Endothelial cell (in vitro differentiated cells): ENCODE measurements at regions not wholly inside any gene's neighbourhood (a gene's known extent, or its start where the extent isn't known, plus 50 kb on each side); places are given as distances from the start of the nearest gene placed in this dataset.

Experiments used
- DNase-seq: peaks from one replicate; pipeline ENCODE4 v3.0.0; 2021; ENCODE audit warnings: low spot score
- H3K27ac Mint-ChIP-seq: one replicate; pipeline ENCODE4 v1.8.0; 2021; ENCODE audit warnings: mixed read lengths, inconsistent platforms; ENCODE audit not compliant: unreplicated experiment
- H3K27me3 Mint-ChIP-seq: one replicate; pipeline ENCODE4 v1.8.0; 2021; ENCODE audit warnings: mild to moderate bottlenecking, moderate library complexity, mixed read lengths, inconsistent platforms; ENCODE audit not compliant: unreplicated experiment
- H3K36me3 Mint-ChIP-seq: one replicate; pipeline ENCODE4 v1.8.0; 2021; ENCODE audit warnings: mild to moderate bottlenecking, low read depth, mixed read lengths, inconsistent platforms; ENCODE audit not compliant: unreplicated experiment
- H3K4me1 Mint-ChIP-seq: one replicate; pipeline ENCODE4 v1.8.0; 2021; ENCODE audit warnings: mild to moderate bottlenecking, mixed read lengths, inconsistent platforms; ENCODE audit not compliant: unreplicated experiment
- H3K4me3 Mint-ChIP-seq: one replicate; pipeline ENCODE4 v1.8.0; 2021; ENCODE audit warnings: mild to moderate bottlenecking, mixed read lengths, inconsistent platforms; ENCODE audit not compliant: unreplicated experiment
- H3K9me3 Mint-ChIP-seq: one replicate; pipeline ENCODE4 v1.8.0; 2021; ENCODE audit warnings: mixed read lengths, inconsistent platforms; ENCODE audit not compliant: unreplicated experiment
- CTCF ChIP-seq: fragments of 200-600 bp; sonication (generic); IDR thresholded peaks from one replicate; pipeline ENCODE4 v1.5.0; 2021; ENCODE audit warnings: antibody characterized with exemption; ENCODE audit not compliant: unreplicated experiment

- no peak overlapping the region for H3K4me3 Mint-ChIP-seq
- no peak for TF ChIP-seq CTCF
- H3K27ac Mint-ChIP-seq = no peak overlapping the region
- DNase-seq = no peak
- H3K27me3 Mint-ChIP-seq = peaks cover 3% of the 10 kb centered on the region
- H3K9me3 Mint-ChIP-seq = peaks cover 16% of the 10 kb centered on the region
- H3K4me1 Mint-ChIP-seq = peaks cover 5% of the 10 kb centered on the region
- no peaks in the 10 kb centered on the region for H3K36me3 Mint-ChIP-seq
Measured at GRCh38 chr10:84935772-84936171, 607.4 kb downstream of the CCSER2 start.

GRCh38 chr10:84938117-84938905 lies 609.9 kb downstream of the CCSER2 start:
- peaks cover 5% of the 10 kb centered on the region for H3K4me1 Mint-ChIP-seq
- no peak for TF ChIP-seq CTCF
- peaks cover 2% of the 10 kb centered on the region for H3K27me3 Mint-ChIP-seq
- DNase-seq = no peak
- H3K27ac Mint-ChIP-seq = no peak overlapping the region
- peaks cover 5% of the 10 kb centered on the region for H3K9me3 Mint-ChIP-seq
- no peaks in the 10 kb centered on the region for H3K36me3 Mint-ChIP-seq
- H3K4me3 Mint-ChIP-seq = no peak overlapping the region

- H3K9me3 Mint-ChIP-seq = peaks cover 5% of the 10 kb centered on the region
- DNase-seq = no peak
- no peaks in the 10 kb centered on the region for H3K36me3 Mint-ChIP-seq
- H3K4me1 Mint-ChIP-seq = no peaks in the 10 kb centered on the region
- H3K27me3 Mint-ChIP-seq = peaks cover 2% of the 10 kb centered on the region
- H3K27ac Mint-ChIP-seq = no peak overlapping the region
- TF ChIP-seq CTCF = no peak
- no peak overlapping the region for H3K4me3 Mint-ChIP-seq
Measured at GRCh38 chr10:84943541-84943940, 615.2 kb downstream of the CCSER2 start.

- no peaks in the 10 kb centered on the region for H3K4me1 Mint-ChIP-seq
- TF ChIP-seq CTCF = no peak
- peaks cover 5% of the 10 kb centered on the region for H3K9me3 Mint-ChIP-seq
- H3K27me3 Mint-ChIP-seq = peaks cover 2% of the 10 kb centered on the region
- no peaks in the 10 kb centered on the region for H3K36me3 Mint-ChIP-seq
- H3K27ac Mint-ChIP-seq = no peak overlapping the region
- no peak overlapping the region for H3K4me3 Mint-ChIP-seq
- DNase-seq = no peak
Measured at GRCh38 chr10:84944187-84944586, 615.8 kb downstream of the CCSER2 start.

- H3K4me3 Mint-ChIP-seq = no peak overlapping the region
- TF ChIP-seq CTCF = no peak
- no peaks in the 10 kb centered on the region for H3K27me3 Mint-ChIP-seq
- H3K9me3 Mint-ChIP-seq = no peaks in the 10 kb centered on the region
- DNase-seq = no peak
- H3K27ac Mint-ChIP-seq = no peak overlapping the region
- H3K36me3 Mint-ChIP-seq = no peaks in the 10 kb centered on the region
- no peaks in the 10 kb centered on the region for H3K4me1 Mint-ChIP-seq
Measured at GRCh38 chr10:84945791-84946190, 617.4 kb downstream of the CCSER2 start.
